ENCODE measurements at regions not wholly inside any gene's neighbourhood (a gene's known extent, or its start where the extent isn't known, plus 50 kb on each side); places are given as distances from the start of the nearest gene placed in this dataset.

- in situ Hi-C loops (cut with HindIII; ENCODE audit: low pct_ligation_motif_present, low pct_unique_long_range_greater_than_20kb, low sequenced_read_pairs), result no loop called here
- no peak for DNase-seq
Observed at GRCh38 chr22:27650572-27650971, 151.0 kb downstream of the MN1 start.

DNA sequence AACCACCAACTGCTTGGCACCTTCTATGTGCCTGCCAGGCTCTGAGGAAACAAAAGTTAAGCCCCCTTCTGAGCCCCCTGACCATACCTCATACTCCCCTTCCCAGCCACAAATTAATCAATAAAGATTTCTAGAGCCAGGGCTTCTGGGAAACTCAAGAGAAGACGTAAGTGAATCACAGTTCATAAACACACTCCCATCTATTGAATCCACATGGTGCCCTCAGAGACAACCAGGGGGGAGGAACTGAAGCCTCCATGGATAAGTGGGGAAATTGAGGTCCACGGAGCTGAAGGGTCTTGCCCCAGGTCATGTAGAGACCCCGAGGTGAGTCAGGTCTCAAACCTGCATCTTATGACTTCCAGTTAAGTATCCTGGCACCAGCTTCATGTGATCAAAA is 150.6 kb downstream of the MN1 start:
- in situ Hi-C loops (cut with HindIII; ENCODE audit: low pct_ligation_motif_present, low pct_unique_long_range_greater_than_20kb, low sequenced_read_pairs), result no loop called here
- no peak for DNase-seq

DNA sequence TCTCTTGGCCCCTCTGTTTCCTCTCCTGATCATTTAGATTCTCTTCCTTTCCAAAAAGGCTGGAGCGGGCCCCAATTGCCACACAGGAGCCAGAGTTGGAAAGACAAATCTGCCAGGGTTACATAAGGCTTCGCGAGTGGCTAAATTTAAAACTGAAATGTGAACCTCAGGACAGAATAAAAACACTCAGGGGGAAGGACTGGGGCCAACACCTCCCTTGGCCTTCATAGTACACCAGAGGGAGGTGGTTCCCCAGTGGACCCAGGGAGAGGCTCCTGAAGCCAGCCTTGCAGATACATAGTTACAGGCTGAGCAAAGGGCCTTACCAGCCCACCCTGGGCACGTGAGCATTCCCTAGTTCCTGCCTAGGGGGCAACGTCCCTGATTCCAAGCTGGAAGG is 150.1 kb downstream of the MN1 start:
- DNase-seq, result no peak
- in situ Hi-C loops (cut with HindIII; ENCODE audit: low pct_ligation_motif_present, low pct_unique_long_range_greater_than_20kb, low sequenced_read_pairs), result no loop called here

- DNase-seq, result no peak
- in situ Hi-C loops (cut with HindIII; ENCODE audit: low pct_ligation_motif_present, low pct_unique_long_range_greater_than_20kb, low sequenced_read_pairs), result no loop called here
Observed at GRCh38 chr22:27654546-27655445, 146.8 kb downstream of the MN1 start.

DNA sequence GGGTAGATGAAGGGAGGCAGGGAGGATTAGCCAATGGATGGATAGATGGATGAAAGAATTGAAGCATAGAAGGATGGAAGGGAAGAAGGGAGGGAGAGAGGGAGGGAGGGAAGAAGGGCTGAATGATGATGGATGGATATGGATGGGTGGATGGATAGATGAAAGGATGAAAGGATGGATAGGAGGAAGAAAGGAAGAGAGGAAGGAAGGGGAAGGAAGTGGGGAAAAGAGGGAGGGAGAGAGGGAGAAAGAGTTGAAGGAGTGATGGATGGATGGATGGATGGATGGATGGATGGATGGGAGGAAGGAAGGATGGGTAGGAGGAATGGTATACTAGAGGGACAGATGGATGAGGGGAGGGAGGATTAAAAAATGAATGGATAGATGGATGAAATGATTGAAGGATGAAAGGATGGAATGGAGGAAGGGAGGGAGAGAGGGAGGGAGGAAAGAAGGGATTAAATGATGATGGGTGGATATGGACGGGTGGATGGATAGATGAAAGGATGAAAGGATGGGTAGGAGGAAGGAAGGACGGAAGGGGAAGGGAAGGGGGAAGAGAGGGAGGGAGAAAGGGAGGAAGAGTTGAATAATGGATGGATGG is 145.9 kb downstream of the MN1 start:
- DNase-seq, result no peak
- in situ Hi-C loops (cut with HindIII; ENCODE audit: low pct_ligation_motif_present, low pct_unique_long_range_greater_than_20kb, low sequenced_read_pairs), result no loop called here

DNA sequence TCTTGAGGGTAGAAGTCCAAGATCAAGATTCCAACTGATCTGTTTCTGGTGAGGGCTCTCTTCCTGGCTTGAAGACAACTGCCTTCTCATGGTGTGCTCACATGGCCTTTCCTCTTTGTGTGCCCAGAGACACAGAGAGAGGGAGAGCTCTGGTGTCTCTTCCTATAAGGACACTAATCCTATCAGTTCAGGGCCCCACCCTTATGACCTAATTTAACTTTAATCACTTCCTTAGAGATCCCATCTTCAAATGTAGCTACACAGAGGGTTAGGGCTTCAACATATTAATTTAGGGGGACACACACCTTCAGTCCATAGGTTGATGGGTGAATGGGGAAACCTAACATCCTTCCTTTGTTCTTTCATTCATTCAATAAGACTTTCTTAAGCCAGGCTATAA is 144.6 kb downstream of the MN1 start:
- no peak for DNase-seq
- in situ Hi-C loops (cut with HindIII; ENCODE audit: low pct_ligation_motif_present, low pct_unique_long_range_greater_than_20kb, low sequenced_read_pairs), result no loop called here

- in situ Hi-C loops (cut with HindIII; ENCODE audit: low pct_ligation_motif_present, low pct_unique_long_range_greater_than_20kb, low sequenced_read_pairs), result no loop called here
- no peak for DNase-seq
Observed at GRCh38 chr22:27660306-27660705, 141.2 kb downstream of the MN1 start.

- in situ Hi-C loops (cut with HindIII; ENCODE audit: low pct_ligation_motif_present, low pct_unique_long_range_greater_than_20kb, low sequenced_read_pairs), result no loop called here
- DNase-seq, result no peak
Observed at GRCh38 chr22:27662359-27663301, 138.9 kb downstream of the MN1 start.

- no peak for DNase-seq
- in situ Hi-C loops (cut with HindIII; ENCODE audit: low pct_ligation_motif_present, low pct_unique_long_range_greater_than_20kb, low sequenced_read_pairs), result no loop called here
Observed at GRCh38 chr22:27663812-27664211, 137.7 kb downstream of the MN1 start.

DNA sequence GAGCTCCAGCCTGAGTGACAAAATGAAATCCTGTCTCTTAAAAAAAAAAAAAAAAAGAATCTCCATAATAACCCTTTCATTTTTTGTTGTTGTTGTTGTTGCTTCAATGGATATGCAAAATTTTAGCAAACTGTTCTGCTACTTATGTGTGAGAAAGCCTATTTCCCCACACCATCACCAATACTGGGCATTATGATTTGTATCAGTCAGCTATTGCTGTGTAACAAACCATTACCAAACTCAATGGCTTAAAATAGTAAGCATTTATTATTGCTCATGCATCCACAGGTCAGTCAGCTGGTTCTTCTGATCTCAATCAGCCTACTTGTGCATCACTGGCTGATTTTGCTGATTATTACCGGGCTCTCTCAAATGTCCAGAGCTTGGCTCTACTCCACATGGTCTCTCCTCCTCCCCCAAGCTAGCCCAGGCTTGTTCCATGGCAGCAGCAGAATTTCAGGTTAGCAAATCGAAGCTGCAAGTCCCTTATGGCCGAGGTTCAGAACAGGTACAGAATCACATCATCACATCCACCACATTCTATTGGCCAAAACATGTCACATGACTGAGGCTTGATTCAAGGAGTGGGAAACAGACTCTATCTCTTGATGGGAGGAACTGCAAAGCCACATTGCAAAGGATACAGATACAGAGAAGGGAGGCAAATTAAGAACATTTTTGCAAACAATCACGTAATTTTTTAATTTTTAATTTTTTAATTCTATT is 135.1 kb downstream of the MN1 start:
- in situ Hi-C loops (cut with HindIII; ENCODE audit: low pct_ligation_motif_present, low pct_unique_long_range_greater_than_20kb, low sequenced_read_pairs), result no loop called here
- DNase-seq, result no peak

DNA sequence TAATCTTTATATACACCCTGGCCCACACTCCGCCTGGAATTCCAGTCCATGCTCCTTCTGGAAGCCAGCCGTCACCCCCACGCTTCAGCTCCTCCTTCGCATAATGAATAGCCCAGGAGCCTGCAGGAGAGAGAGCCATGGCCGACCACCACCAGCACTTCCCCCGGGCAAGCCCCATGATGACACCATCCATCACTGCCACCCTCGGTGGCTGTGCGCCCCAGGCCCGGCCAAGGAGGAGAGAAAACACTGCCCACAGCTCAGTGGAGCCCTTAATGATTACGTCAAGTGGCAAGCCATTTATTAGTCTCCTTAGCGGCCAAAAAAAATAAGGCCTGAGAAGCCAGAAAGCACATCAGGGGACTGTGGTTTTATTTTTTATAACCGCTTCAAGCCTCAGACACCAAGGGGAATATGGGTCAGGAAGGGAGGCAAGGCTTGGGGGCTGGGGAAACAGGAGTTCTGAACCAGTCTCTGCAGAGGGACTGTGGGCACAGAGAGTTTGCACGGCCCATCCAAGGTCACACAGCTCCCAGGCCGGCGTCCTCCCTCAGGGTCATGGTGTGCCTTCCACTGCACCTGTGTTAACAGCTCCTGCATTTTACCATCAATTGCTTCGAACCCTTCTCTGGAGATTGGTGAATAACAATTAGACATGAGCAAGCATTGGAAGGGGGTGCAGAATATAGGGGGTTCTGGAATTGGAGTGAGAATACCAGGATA is 134.3 kb downstream of the MN1 start:
- no peak for DNase-seq
- in situ Hi-C loops (cut with HindIII; ENCODE audit: low pct_ligation_motif_present, low pct_unique_long_range_greater_than_20kb, low sequenced_read_pairs), result no loop called here

- in situ Hi-C loops (cut with HindIII; ENCODE audit: low pct_ligation_motif_present, low pct_unique_long_range_greater_than_20kb, low sequenced_read_pairs), result no loop called here
- no peak for DNase-seq
Observed at GRCh38 chr22:27668828-27669797, 132.4 kb downstream of the MN1 start.

- no peak for DNase-seq
- in situ Hi-C loops (cut with HindIII; ENCODE audit: low pct_ligation_motif_present, low pct_unique_long_range_greater_than_20kb, low sequenced_read_pairs), result no loop called here
Observed at GRCh38 chr22:27669798-27670599, 131.6 kb downstream of the MN1 start.

DNA sequence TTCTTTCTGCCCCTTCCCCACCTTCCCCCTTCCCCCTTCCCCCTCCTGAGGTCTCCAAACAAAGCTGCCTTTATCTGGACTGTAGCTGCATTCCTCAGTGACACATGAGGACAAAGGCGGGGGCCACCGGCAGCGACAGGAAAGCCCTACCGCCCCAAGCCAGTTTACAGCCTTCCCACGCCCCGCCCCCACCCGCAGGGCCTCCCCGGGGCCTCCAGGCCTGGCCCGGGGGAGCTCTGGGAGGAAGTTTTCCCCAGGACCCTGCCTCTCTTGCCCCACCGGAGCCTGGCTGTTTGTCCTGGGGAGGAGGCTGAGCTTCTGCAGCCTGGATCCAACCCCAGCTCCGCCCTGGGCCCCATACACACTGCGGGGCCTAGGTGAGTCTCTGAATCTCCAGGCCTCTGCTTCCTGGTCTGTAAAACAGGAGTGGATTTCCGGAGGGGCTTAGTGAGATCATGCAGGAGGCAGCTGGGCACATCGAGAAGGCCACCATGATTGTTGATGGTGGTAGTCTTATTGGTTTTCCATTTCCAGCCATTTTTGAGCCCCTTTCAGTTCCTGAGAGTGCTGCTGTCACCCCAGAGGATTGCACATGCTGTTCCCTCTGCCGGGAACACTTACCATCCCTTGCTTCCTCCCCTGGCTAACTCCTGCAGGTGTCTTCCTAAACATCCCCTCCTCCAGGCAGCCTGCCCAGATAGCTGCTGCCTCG is 130.7 kb downstream of the MN1 start:
- DNase-seq, result no peak
- in situ Hi-C loops (cut with HindIII; ENCODE audit: low pct_ligation_motif_present, low pct_unique_long_range_greater_than_20kb, low sequenced_read_pairs), result no loop called here

DNA sequence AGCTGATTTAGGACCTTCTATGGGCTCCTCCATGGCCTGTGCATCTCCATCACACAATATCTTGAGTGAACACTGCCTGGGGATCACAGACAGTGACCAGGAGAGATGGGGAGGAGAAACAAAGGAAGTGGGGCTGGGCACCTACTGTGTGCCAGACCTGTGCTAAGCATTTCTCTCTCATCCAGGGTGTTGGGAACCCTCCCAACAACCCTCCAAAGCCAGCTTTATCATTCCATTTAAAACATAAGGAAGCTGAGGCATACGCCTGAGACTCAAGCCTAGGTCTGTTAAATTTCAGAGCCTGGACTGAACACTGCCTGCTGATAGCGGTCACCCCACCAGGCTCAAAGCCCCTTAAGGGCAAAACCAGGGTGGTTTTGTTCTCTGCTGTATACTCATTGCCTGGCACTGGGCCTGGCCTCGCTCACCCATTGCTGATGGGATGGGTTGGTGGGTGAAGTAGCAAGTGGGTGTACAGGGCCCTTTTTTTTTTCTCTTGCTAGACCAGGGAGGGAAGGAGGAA is 130.1 kb downstream of the MN1 start:
- in situ Hi-C loops (cut with HindIII; ENCODE audit: low pct_ligation_motif_present, low pct_unique_long_range_greater_than_20kb, low sequenced_read_pairs), result no loop called here
- no peak for DNase-seq

Data from ACHN (cell line).